SK-N-SH treated with all-trans-retinoic acid at 6 μM for 48 hours (cell line): ENCODE measurements at regions not wholly inside any gene's neighbourhood (a gene's known extent, or its start where the extent isn't known, plus 50 kb on each side); places are given as distances from the start of the nearest gene placed in this dataset.

Experiments
- ATAC-seq: fragments of 200-7000 bp; cut with Tn5 transposase; 3 replicates; pipeline ENCODE4 v1.9.1; 2020; ENCODE audit warnings: mild to moderate bottlenecking, moderate library complexity
- ARNTL ChIP-seq: fragments of 450-650 bp; formaldehyde crosslinking; IDR thresholded peaks from 2 replicates; pipeline ENCODE4 v1.5.0; 2020; ENCODE audit warnings: low read depth, mild to moderate bottlenecking, moderate library complexity, borderline replicate concordance
- CREB5 ChIP-seq: fragments of 250-450 bp; sonication (Bioruptor Pico); IDR thresholded peaks from 2 replicates; pipeline ENCODE4 v1.5.1; 2020; ENCODE audit warnings: low read depth, mild to moderate bottlenecking, moderate library complexity
- CSDC2 ChIP-seq: fragments of 250-450 bp; sonication (Bioruptor Pico); IDR thresholded peaks from 2 replicates; pipeline ENCODE4 v1.5.0; 2020; ENCODE audit warnings: mild to moderate bottlenecking, moderate library complexity
- GLIS3 ChIP-seq: fragments of 250-450 bp; sonication (Bioruptor Pico); IDR thresholded peaks from 2 replicates; pipeline ENCODE4 v1.5.0; 2020; ENCODE audit warnings: mild to moderate bottlenecking, moderate library complexity
- ISL1 ChIP-seq: fragments of 250-450 bp; sonication (Bioruptor Pico); IDR thresholded peaks from 2 replicates; pipeline ENCODE4 v2.1.2; 2022; ENCODE audit warnings: mild to moderate bottlenecking, moderate library complexity
- OSR1 ChIP-seq: fragments of 250-450 bp; sonication (Bioruptor Pico); IDR thresholded peaks from 2 replicates; pipeline ENCODE4 v1.8.0; 2022; ENCODE audit warnings: moderate library complexity, mild to moderate bottlenecking, inconsistent platforms
- PATZ1 ChIP-seq: fragments of 250-450 bp; sonication (Bioruptor Pico); IDR thresholded peaks from 2 replicates; pipeline ENCODE4 v1.8.0; 2020; ENCODE audit warnings: mild to moderate bottlenecking, moderate library complexity, borderline replicate concordance
- PPARA ChIP-seq: fragments of 250-450 bp; sonication (Bioruptor Pico); IDR thresholded peaks from 2 replicates; pipeline ENCODE4 v1.5.0; 2020; ENCODE audit warnings: mild to moderate bottlenecking, borderline replicate concordance
- RARB ChIP-seq: fragments of 250-450 bp; sonication (Bioruptor Pico); IDR thresholded peaks from 2 replicates; pipeline ENCODE4 v1.8.0; 2021; ENCODE audit warnings: mild to moderate bottlenecking, moderate library complexity
- SNAI2 ChIP-seq: fragments of 250-450 bp; sonication (Bioruptor Pico); IDR thresholded peaks from 2 replicates; pipeline ENCODE4 v1.5.0; 2020; ENCODE audit warnings: mild to moderate bottlenecking, moderate library complexity
- TCF4 ChIP-seq: fragments of 250-450 bp; sonication (Bioruptor Pico); IDR thresholded peaks from 2 replicates; pipeline ENCODE4 v1.8.0; 2021; ENCODE audit warnings: mild to moderate bottlenecking, moderate library complexity, borderline replicate concordance
- TOX ChIP-seq: fragments of 250-450 bp; sonication (Bioruptor Pico); IDR thresholded peaks from 2 replicates; pipeline ENCODE4 v1.8.0; 2021; ENCODE audit warnings: mild to moderate bottlenecking, moderate library complexity, borderline replicate concordance
- TSHZ2 ChIP-seq: fragments of 250-450 bp; sonication (Bioruptor Pico); IDR thresholded peaks from 2 replicates; pipeline ENCODE4 v1.5.0; 2020; ENCODE audit warnings: mild to moderate bottlenecking, moderate library complexity
- ZC3H10 ChIP-seq: fragments of 250-450 bp; sonication (Bioruptor Pico); IDR thresholded peaks from 2 replicates; pipeline ENCODE4 v1.5.1; 2021; ENCODE audit warnings: mild to moderate bottlenecking, moderate library complexity
- ZFP3 ChIP-seq: fragments of 250-450 bp; sonication (Bioruptor Pico); IDR thresholded peaks from 2 replicates; pipeline ENCODE4 v1.5.0; 2020; ENCODE audit warnings: mild to moderate bottlenecking, moderate library complexity
- ZFP30 ChIP-seq: fragments of 450-650 bp; formaldehyde crosslinking; IDR thresholded peaks from 2 replicates; pipeline ENCODE4 v1.5.0; 2022; ENCODE audit warnings: mild to moderate bottlenecking, moderate library complexity
- ZNF565 ChIP-seq: fragments of 450-650 bp; formaldehyde crosslinking; conservative IDR thresholded peaks from 2 replicates; pipeline ENCODE4 v1.5.0; 2020; ENCODE audit warnings: low read depth, mild to moderate bottlenecking, moderate library complexity
- ZNF70 ChIP-seq: fragments of 450-650 bp; formaldehyde crosslinking; IDR thresholded peaks from 2 replicates; pipeline ENCODE4 v1.5.0; 2020; ENCODE audit warnings: mild to moderate bottlenecking, moderate library complexity
- ZNF8 ChIP-seq: fragments of 450-650 bp; formaldehyde crosslinking; IDR thresholded peaks from 2 replicates; pipeline ENCODE4 v1.5.0; 2020; ENCODE audit warnings: mild to moderate bottlenecking, moderate library complexity
- TF ChIP-seq, protein P1 (sequence below): fragments of 250-450 bp; sonication (Bioruptor Pico); IDR thresholded peaks from 2 replicates; pipeline ENCODE4 v1.5.1; 2021; ENCODE audit warnings: mild to moderate bottlenecking, moderate library complexity
- TF ChIP-seq, protein P2 (sequence below): fragments of 250-450 bp; sonication (Bioruptor Pico); IDR thresholded peaks from 2 replicates; pipeline ENCODE4 v1.8.0; 2021; ENCODE audit warnings: low read depth, mild to moderate bottlenecking, moderate library complexity, borderline replicate concordance

GRCh38 chr1:14011132-14011531 lies 311.1 kb downstream of the PRDM2 start (continued):
- TF ChIP-seq, protein P1, sequence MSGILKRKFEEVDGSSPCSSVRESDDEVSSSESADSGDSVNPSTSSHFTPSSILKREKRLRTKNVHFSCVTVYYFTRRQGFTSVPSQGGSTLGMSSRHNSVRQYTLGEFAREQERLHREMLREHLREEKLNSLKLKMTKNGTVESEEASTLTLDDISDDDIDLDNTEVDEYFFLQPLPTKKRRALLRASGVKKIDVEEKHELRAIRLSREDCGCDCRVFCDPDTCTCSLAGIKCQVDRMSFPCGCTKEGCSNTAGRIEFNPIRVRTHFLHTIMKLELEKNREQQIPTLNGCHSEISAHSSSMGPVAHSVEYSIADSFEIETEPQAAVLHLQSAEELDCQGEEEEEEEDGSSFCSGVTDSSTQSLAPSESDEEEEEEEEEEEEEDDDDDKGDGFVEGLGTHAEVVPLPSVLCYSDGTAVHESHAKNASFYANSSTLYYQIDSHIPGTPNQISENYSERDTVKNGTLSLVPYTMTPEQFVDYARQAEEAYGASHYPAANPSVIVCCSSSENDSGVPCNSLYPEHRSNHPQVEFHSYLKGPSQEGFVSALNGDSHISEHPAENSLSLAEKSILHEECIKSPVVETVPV (CRISPR knock-in tag) = no peak
- TF ChIP-seq CREB5 = no peak

- TF ChIP-seq ZNF8 (CRISPR knock-in tag) = no peak
- no peak for TF ChIP-seq TCF4 (CRISPR knock-in tag)
- ATAC-seq = no peak
These were observed 311.9 kb downstream of the PRDM2 start for GRCh38 chr1:14011888-14012287.

- ATAC-seq = no peak
- TF ChIP-seq CREB5 = no peak
- no peak for TF ChIP-seq PPARA (CRISPR knock-in tag)
- no peak for TF ChIP-seq ZC3H10 (CRISPR knock-in tag)
- TF ChIP-seq, protein P2, sequence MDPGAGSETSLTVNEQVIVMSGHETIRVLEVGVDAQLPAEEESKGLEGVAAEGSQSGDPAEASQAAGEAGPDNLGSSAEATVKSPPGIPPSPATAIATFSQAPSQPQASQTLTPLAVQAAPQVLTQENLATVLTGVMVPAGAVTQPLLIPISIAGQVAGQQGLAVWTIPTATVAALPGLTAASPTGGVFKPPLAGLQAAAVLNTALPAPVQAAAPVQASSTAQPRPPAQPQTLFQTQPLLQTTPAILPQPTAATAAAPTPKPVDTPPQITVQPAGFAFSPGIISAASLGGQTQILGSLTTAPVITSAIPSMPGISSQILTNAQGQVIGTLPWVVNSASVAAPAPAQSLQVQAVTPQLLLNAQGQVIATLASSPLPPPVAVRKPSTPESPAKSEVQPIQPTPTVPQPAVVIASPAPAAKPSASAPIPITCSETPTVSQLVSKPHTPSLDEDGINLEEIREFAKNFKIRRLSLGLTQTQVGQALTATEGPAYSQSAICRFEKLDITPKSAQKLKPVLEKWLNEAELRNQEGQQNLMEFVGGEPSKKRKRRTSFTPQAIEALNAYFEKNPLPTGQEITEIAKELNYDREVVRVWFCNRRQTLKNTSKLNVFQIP (CRISPR knock-in tag) = no peak
- no peak for TF ChIP-seq GLIS3
- TF ChIP-seq ZFP30 (CRISPR knock-in tag) = no peak
- no peak for TF ChIP-seq RARB (CRISPR knock-in tag)
- no peak for TF ChIP-seq CSDC2 (CRISPR knock-in tag)
- TF ChIP-seq SNAI2 (CRISPR knock-in tag) = no peak
- TF ChIP-seq TSHZ2 (CRISPR knock-in tag) = no peak
- no peak for TF ChIP-seq ZNF8 (CRISPR knock-in tag)
- no peak for TF ChIP-seq ZFP3
- no peak for TF ChIP-seq ISL1
- TF ChIP-seq ARNTL (CRISPR knock-in tag) = no peak
These were observed 314.9 kb downstream of the PRDM2 start for GRCh38 chr1:14014929-14015328.

DNA sequence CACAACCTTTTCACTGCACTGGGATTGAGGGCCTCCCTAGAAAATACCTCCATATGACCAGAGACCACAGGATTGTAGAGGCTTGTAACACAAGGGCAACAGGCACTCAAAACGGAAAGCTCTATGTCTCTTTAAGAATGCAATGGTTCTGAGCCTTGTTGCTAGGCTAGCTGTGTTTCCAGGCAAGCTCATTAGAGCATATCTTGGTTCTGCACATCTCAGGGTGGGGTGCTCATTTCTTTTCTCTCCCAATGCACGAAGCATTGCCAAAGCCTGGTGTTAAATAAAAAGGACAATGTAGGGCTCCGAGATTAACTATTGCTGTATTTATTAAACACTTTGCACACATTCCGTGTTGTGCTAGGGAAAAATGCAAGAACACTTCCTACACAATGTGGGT lies 315.9 kb downstream of the PRDM2 start:
- no peak for ATAC-seq
- TF ChIP-seq TCF4 (CRISPR knock-in tag) = no peak
- TF ChIP-seq RARB (CRISPR knock-in tag) = no peak
- TF ChIP-seq TSHZ2 (CRISPR knock-in tag) = no peak
- TF ChIP-seq ZNF565 (CRISPR knock-in tag) = no peak
- TF ChIP-seq, protein P2 (CRISPR knock-in tag) = no peak
- TF ChIP-seq ZNF8 (CRISPR knock-in tag) = no peak
- no peak for TF ChIP-seq ZNF70 (CRISPR knock-in tag)
- TF ChIP-seq TOX = no peak
- TF ChIP-seq ARNTL (CRISPR knock-in tag) = no peak
- no peak for TF ChIP-seq OSR1
- TF ChIP-seq PATZ1 (CRISPR knock-in tag) = no peak
